ENCODE measurements at regions not wholly inside any gene's neighbourhood (a gene's known extent, or its start where the extent isn't known, plus 50 kb on each side); places are given as distances from the start of the nearest gene placed in this dataset.

DNA sequence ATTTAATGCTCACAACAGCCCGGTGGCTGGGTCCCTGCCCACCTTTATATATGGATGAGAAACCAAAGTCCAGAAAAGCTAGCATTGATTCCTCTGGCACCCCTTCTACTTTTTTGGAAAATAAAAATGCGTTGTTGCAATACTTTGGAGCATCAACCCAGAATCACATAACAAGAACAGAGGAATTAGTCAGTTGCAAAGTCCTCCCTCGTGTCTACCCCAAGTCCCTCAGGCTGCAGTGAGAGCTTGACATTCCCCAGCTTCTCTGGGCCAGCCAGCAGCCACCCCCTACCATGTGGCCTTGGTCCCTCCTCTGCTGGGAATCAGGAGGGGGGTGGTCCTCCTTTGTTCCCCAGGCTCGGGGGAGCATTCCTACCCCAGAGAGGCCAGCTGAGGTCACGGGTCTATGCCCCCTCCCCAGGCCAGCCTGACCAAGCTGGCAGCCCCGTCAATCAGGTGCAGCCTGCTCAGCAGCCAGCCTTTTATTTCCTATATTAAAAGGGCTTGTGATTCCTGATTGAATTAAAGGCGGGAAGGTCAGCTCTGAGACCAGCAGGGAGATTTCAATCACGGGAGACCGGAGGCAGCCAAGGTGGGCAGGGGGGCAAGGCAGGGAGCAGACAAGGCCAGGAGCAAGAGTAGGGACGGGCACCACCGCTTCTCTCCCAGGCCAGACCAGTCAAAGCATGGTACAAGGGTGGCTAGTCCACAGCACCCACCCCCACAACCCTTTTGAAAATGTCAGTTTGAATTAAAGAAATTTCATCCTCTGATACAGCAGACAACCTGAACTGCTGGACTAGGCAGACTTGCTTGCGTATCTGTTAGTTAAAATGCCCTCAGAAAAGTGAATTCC lies 158.9 kb downstream of the MRPL14 start:
- TF ChIP-seq, protein P1, sequence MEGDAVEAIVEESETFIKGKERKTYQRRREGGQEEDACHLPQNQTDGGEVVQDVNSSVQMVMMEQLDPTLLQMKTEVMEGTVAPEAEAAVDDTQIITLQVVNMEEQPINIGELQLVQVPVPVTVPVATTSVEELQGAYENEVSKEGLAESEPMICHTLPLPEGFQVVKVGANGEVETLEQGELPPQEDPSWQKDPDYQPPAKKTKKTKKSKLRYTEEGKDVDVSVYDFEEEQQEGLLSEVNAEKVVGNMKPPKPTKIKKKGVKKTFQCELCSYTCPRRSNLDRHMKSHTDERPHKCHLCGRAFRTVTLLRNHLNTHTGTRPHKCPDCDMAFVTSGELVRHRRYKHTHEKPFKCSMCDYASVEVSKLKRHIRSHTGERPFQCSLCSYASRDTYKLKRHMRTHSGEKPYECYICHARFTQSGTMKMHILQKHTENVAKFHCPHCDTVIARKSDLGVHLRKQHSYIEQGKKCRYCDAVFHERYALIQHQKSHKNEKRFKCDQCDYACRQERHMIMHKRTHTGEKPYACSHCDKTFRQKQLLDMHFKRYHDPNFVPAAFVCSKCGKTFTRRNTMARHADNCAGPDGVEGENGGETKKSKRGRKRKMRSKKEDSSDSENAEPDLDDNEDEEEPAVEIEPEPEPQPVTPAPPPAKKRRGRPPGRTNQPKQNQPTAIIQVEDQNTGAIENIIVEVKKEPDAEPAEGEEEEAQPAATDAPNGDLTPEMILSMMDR (IDR thresholded peaks at IDR 0.05; ENCODE audit: poor library complexity): no peak
- no peak for TF ChIP-seq EZH2phosphoT487 (IDR thresholded peaks at IDR 0.05; ENCODE audit: low read depth, severe bottlenecking, unreplicated experiment)
- no peak for TF ChIP-seq EZH2 (IDR thresholded peaks at IDR 0.05; ENCODE audit: borderline replicate concordance)
- no peaks in the 10 kb centered on the region for H3K36me3 ChIP-seq (replicated peaks; ENCODE audit: insufficient read depth, low read depth)
- no peak overlapping the region for H2AFZ ChIP-seq
- no peak overlapping the region for H3K4me2 ChIP-seq
- H3K27me3 ChIP-seq: no peaks in the 10 kb centered on the region
- H3K9me2 ChIP-seq (replicated peaks; ENCODE audit: insufficient read depth): no peaks in the 10 kb centered on the region
- H3K79me2 ChIP-seq: no peaks in the 10 kb centered on the region
- H3K4me3 ChIP-seq: no peak overlapping the region
- H3K9me3 ChIP-seq (ENCODE audit: low read depth): no peaks in the 10 kb centered on the region
- DNase-seq (ENCODE audit: low spot score): no peak
- peaks cover 11% of the 10 kb centered on the region for H3K4me1 ChIP-seq (ENCODE audit: insufficient read depth)
- H4K20me1 ChIP-seq (ENCODE audit: insufficient read depth, poor library complexity, severe bottlenecking): no peaks in the 10 kb centered on the region
- no peak overlapping the region for H3K27ac ChIP-seq
- 83% methylated on average over 12 of the region's 12 CpGs for WGBS (ENCODE audit: low lambda C conversion rate, missing lambda C conversion rate)

DNA sequence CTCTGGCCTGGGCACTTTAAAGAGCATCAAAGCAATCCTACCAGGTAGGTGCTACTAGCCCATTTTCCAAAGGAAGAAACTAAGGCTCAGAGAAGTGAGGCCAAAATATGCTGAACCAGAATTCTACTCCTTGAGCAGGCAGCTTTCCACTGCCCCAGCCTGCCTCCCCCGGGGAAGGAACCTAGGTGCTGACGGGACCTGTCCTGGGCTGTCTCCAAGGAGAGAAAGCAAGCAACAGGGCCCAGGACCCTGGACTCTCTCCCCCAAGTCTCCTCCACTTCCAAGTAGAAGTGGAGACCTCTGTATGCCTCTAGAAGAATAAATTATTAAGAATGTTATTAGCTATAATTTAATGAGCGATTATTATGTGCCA lies 159.5 kb downstream of the MRPL14 start:
- no peak overlapping the region for H3K4me2 ChIP-seq
- H3K36me3 ChIP-seq (replicated peaks; ENCODE audit: insufficient read depth, low read depth): no peaks in the 10 kb centered on the region
- no peaks in the 10 kb centered on the region for H3K79me2 ChIP-seq
- no peaks in the 10 kb centered on the region for H4K20me1 ChIP-seq (ENCODE audit: insufficient read depth, poor library complexity, severe bottlenecking)
- no peak for DNase-seq (ENCODE audit: low spot score)
- no peak overlapping the region for H3K4me3 ChIP-seq
- no peak overlapping the region for H2AFZ ChIP-seq
- no peaks in the 10 kb centered on the region for H3K9me3 ChIP-seq (ENCODE audit: low read depth)
- no peaks in the 10 kb centered on the region for H3K9me2 ChIP-seq (replicated peaks; ENCODE audit: insufficient read depth)
- WGBS (ENCODE audit: low lambda C conversion rate, missing lambda C conversion rate): 89% methylated on average over 3 of the region's 3 CpGs
- peaks cover 7% of the 10 kb centered on the region for H3K4me1 ChIP-seq (ENCODE audit: insufficient read depth)
- no peaks in the 10 kb centered on the region for H3K27me3 ChIP-seq
- TF ChIP-seq, protein P1 (IDR thresholded peaks at IDR 0.05; ENCODE audit: poor library complexity): no peak
- TF ChIP-seq EZH2 (IDR thresholded peaks at IDR 0.05; ENCODE audit: borderline replicate concordance): no peak
- TF ChIP-seq EZH2phosphoT487 (IDR thresholded peaks at IDR 0.05; ENCODE audit: low read depth, severe bottlenecking, unreplicated experiment): no peak
- no peak overlapping the region for H3K27ac ChIP-seq

DNA sequence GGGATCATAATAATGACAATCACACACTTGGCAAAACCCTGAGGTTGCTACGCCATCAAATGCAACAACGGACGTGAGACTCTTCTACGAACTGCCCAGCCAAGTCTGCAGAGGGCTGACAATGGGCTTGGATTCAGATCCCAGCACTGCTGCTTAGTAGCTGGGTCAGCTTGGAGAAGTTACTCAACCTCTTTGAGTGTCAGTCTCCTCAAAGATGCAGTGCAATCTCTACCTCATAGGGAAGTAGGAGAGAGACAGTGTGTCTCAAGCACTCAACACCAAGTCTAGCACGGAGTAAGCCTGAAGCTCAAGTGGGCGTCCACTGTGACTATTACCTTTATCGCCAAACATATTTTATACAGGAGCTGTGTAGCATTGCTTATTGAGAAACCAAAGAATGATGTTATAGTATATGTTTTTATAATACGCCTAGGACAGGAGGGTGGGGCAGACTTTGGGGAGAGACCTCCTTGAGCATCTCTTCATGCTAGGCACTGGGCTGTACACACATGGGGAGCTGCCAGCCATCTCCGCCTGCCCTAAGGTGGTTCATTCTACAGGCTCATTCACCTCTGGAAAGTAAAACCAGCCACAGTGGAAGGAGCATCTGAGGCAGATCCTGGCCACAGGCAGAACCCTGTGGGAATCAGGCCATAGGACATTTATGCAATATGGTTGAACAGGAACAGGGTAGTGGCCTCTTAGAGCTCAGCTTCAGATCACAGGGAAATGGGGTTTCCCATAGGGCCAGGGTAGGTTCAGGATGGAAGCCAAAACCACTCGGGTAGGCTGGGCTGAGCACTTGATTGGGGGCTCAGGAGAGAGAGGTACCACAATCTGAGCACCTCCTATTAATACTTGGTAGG lies 160.2 kb downstream of the MRPL14 start:
- Histone ChIP-seq H3K9me3 (ENCODE audit: low read depth) (no peaks in the 10 kb centered on the region), H3K27ac (no peak overlapping the region), H2AFZ (no peak overlapping the region), H3K9me2 (replicated peaks; ENCODE audit: insufficient read depth) (no peaks in the 10 kb centered on the region), H3K4me1 (ENCODE audit: insufficient read depth) (peaks cover under 1% of the 10 kb centered on the region), H3K4me3 (no peak overlapping the region), H3K27me3 (no peaks in the 10 kb centered on the region), H4K20me1 (ENCODE audit: insufficient read depth, poor library complexity, severe bottlenecking) (no peaks in the 10 kb centered on the region), H3K79me2 (no peaks in the 10 kb centered on the region), H3K4me2 (no peak overlapping the region), H3K36me3 (replicated peaks; ENCODE audit: insufficient read depth, low read depth) (no peaks in the 10 kb centered on the region)
- WGBS (ENCODE audit: low lambda C conversion rate, missing lambda C conversion rate): 89% methylated on average over 10 of the region's 10 CpGs
- TF ChIP-seq, protein P1 (IDR thresholded peaks at IDR 0.05; ENCODE audit: poor library complexity): no peak
- TF ChIP-seq EZH2phosphoT487 (IDR thresholded peaks at IDR 0.05; ENCODE audit: low read depth, severe bottlenecking, unreplicated experiment) (no peak), EZH2 (IDR thresholded peaks at IDR 0.05; ENCODE audit: borderline replicate concordance) (no peak)
- DNase-seq (ENCODE audit: low spot score): no peak

Measured in hepatocyte (in vitro differentiated cells).